Adrenal gland (tissue), 5 donors: ENCODE measurements at regions not wholly inside any gene's neighbourhood (a gene's known extent, or its start where the extent isn't known, plus 50 kb on each side); places are given as distances from the start of the nearest gene placed in this dataset.

Source experiments
- CTCF ChIP-seq, 6 experiments: fragments of 450-650 bp in 4 of 6; fragments of 200-600 bp in 2 of 6; sonication (generic) in 1 of 6; IDR thresholded peaks; 1 replicate in 5 of 6; 2 replicates in 1 of 6; pipeline versions ENCODE4 v1.5.1 to v1.8.0; 2016 to 2021; ENCODE audit warnings: antibody characterized with exemption in 6 of 6, mild to moderate bottlenecking in 2 of 6, moderate library complexity in 1 of 6
- POLR2A ChIP-seq, 2 donors: fragments of 450-650 bp; IDR thresholded peaks; one replicate each; pipeline ENCODE4 v1.6.1; 2017; ENCODE audit warnings: antibody characterized with exemption in 2 of 2, mild to moderate bottlenecking in 2 of 2, moderate library complexity in 1 of 2
- donor health status: DM: no; HTN: no; CAD: no.

DNA sequence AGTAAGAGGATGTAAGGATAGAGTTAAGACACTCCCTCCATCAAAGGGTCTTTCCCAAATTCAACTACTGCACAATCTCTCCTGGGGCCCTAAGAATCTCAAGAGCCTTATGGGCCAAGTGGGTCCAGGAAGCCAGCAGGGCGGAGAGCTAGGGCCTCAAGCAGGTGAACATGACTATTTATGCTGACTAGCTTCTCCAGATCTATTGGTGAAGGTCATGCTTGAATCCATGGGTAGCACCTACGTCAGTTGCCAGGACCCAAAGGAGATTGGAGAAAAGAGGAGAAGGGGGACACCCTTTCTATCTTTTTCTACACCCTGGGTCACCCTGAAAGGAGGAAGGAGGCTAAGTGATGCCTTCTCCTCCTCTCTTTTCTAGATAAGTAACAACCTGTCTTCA is 534.2 kb upstream of the MIS18BP1 start:
- TF ChIP-seq CTCF (IDR thresholded peaks at IDR 0.05) (no peak), POLR2A (IDR thresholded peaks at IDR 0.05) (no peak)
